HEK293 (cell line): ENCODE measurements at regions not wholly inside any gene's neighbourhood (a gene's known extent, or its start where the extent isn't known, plus 50 kb on each side); places are given as distances from the start of the nearest gene placed in this dataset.

Source experiments
- CTCF ChIA-PET: fragments of 350-600 bp; formaldehyde crosslinking; extraction: SDS; loops from one replicate; lab custom pipeline; 2021; ENCODE audit warnings: antibody characterized with exemption; lab: Yijun Ruan, JAX
- POLR2A ChIA-PET: fragments of 300-600 bp; formaldehyde crosslinking; extraction: SDS; loops from one replicate; lab custom pipeline; 2020; ENCODE audit warnings: antibody characterized with exemption, inconsistent platforms; lab: Yijun Ruan, JAX
- H3K27ac ChIP-seq: fragments of 200-500 bp; sonication (Bioruptor generic); 2 replicates; pipeline ENCODE4 v1.5.1; 2014; ENCODE audit warnings: low read depth, low read length, control low read depth, inconsistent platforms; ENCODE audit errors: extremely low read depth
- H3K36me3 ChIP-seq, 2 experiments: fragments of 200-500 bp in 1 of 2; sonication (Bioruptor generic) in 1 of 2; 1 replicate in 1 of 2; 2 replicates in 1 of 2; pipeline ENCODE4 v1.5.1; 2014 to 2017; ENCODE audit warnings: inconsistent platforms in 2 of 2, low read length in 2 of 2; ENCODE audit not compliant: control insufficient read depth in 2 of 2, insufficient read depth in 1 of 2
- H3K4me1 ChIP-seq: fragments of 200-500 bp; sonication (Bioruptor generic); 2 replicates; pipeline ENCODE4 v1.5.1; 2014; ENCODE audit warnings: mild to moderate bottlenecking, low read length, inconsistent platforms; ENCODE audit not compliant: control insufficient read depth, insufficient read depth
- H3K4me3 ChIP-seq: 2 replicates; pipeline ENCODE4 v1.5.1; 2011; ENCODE audit warnings: low read depth, mild to moderate bottlenecking, control low read depth, low read length, moderate library complexity
- H3K9me3 ChIP-seq: fragments of 200-500 bp; sonication (Bioruptor generic); 2 replicates; pipeline ENCODE4 v1.5.1; 2014; ENCODE audit warnings: low read depth, low read length, inconsistent platforms; ENCODE audit not compliant: control insufficient read depth, insufficient read depth
- GFI1B ChIP-seq: fragments of 450-650 bp; formaldehyde crosslinking; IDR thresholded peaks from 2 replicates; pipeline ENCODE4 v1.5.1; 2016; ENCODE audit warnings: missing biosample characterization, missing genetic modification characterization
- MYNN ChIP-seq: fragments of 450-650 bp; formaldehyde crosslinking; IDR thresholded peaks from 2 replicates; pipeline ENCODE4 v1.5.1; 2016; ENCODE audit warnings: missing biosample characterization, missing genetic modification characterization, borderline replicate concordance
- MZF1 ChIP-seq: fragments of 450-650 bp; formaldehyde crosslinking; IDR thresholded peaks from 2 replicates; pipeline ENCODE4 v1.5.1; 2017; ENCODE audit warnings: missing biosample characterization, missing genetic modification characterization, borderline replicate concordance
- SCRT1 ChIP-seq: fragments of 450-650 bp; formaldehyde crosslinking; IDR thresholded peaks from 2 replicates; pipeline ENCODE4 v1.5.1; 2016; ENCODE audit warnings: missing biosample characterization, missing genetic modification characterization, borderline replicate concordance
- SP2 ChIP-seq: fragments of 450-650 bp; formaldehyde crosslinking; IDR thresholded peaks from 2 replicates; pipeline ENCODE4 v1.5.1; 2016; ENCODE audit warnings: missing biosample characterization, missing genetic modification characterization
- TRIM28 ChIP-seq: IDR thresholded peaks from 2 replicates; pipeline ENCODE4 v1.6.1; 2011; ENCODE audit warnings: low read length, control low read depth, borderline replicate concordance
- WT1 ChIP-seq: fragments of 450-650 bp; formaldehyde crosslinking; IDR thresholded peaks from 2 replicates; pipeline ENCODE4 v1.5.1; 2016; ENCODE audit warnings: missing biosample characterization, missing genetic modification characterization
- YY2 ChIP-seq: fragments of 450-650 bp; formaldehyde crosslinking; IDR thresholded peaks from 2 replicates; pipeline ENCODE4 v1.5.1; 2016; ENCODE audit warnings: missing biosample characterization, missing genetic modification characterization
- ZBTB17 ChIP-seq: fragments of 450-650 bp; formaldehyde crosslinking; IDR thresholded peaks from 2 replicates; pipeline ENCODE4 v1.5.1; 2016; ENCODE audit warnings: missing biosample characterization, missing genetic modification characterization
- ZNF2 ChIP-seq: fragments of 450-650 bp; formaldehyde crosslinking; IDR thresholded peaks from 2 replicates; pipeline ENCODE4 v1.5.1; 2016; ENCODE audit warnings: missing biosample characterization, missing genetic modification characterization
- ZNF221 ChIP-seq: fragments of 450-650 bp; formaldehyde crosslinking; IDR thresholded peaks from 2 replicates; pipeline ENCODE4 v1.5.1; 2017; ENCODE audit warnings: missing biosample characterization, missing genetic modification characterization, borderline replicate concordance
- ZNF23 ChIP-seq: fragments of 450-650 bp; formaldehyde crosslinking; IDR thresholded peaks from 2 replicates; pipeline ENCODE4 v1.5.1; 2016; ENCODE audit warnings: missing biosample characterization, missing genetic modification characterization, borderline replicate concordance
- ZNF248 ChIP-seq: fragments of 450-650 bp; formaldehyde crosslinking; IDR thresholded peaks from 2 replicates; pipeline ENCODE4 v1.5.1; 2017; ENCODE audit warnings: missing biosample characterization, missing genetic modification characterization
- ZNF274 ChIP-seq, 2 experiments: fragments of 200-500 bp in 1 of 2; fragments of 450-650 bp in 1 of 2; sonication (Bioruptor generic) in 1 of 2; formaldehyde crosslinking in 1 of 2; IDR thresholded peaks; 2 replicates each; pipeline versions ENCODE4 v1.5.1 to v1.6.1; 2014 to 2016; ENCODE audit warnings: borderline replicate concordance in 1 of 2, inconsistent platforms in 1 of 2, low read length in 1 of 2, missing biosample characterization in 1 of 2, missing genetic modification characterization in 1 of 2
- ZNF335 ChIP-seq: fragments of 450-650 bp; formaldehyde crosslinking; conservative IDR thresholded peaks from 2 replicates; pipeline ENCODE4 v1.5.1; 2016; ENCODE audit warnings: missing biosample characterization, missing genetic modification characterization
- ZNF404 ChIP-seq: fragments of 450-650 bp; formaldehyde crosslinking; IDR thresholded peaks from 2 replicates; pipeline ENCODE4 v1.5.1; 2017; ENCODE audit warnings: missing biosample characterization, missing genetic modification characterization
- ZNF548 ChIP-seq: fragments of 450-650 bp; formaldehyde crosslinking; IDR thresholded peaks from 2 replicates; pipeline ENCODE4 v1.5.1; 2016; ENCODE audit warnings: missing biosample characterization, missing genetic modification characterization
- ZNF555 ChIP-seq: fragments of 450-650 bp; formaldehyde crosslinking; conservative IDR thresholded peaks from 2 replicates; pipeline ENCODE4 v1.5.1; 2017; ENCODE audit warnings: missing biosample characterization, mild to moderate bottlenecking, missing genetic modification characterization, inconsistent platforms
- ZNF560 ChIP-seq: fragments of 450-650 bp; formaldehyde crosslinking; IDR thresholded peaks from 2 replicates; pipeline ENCODE4 v1.5.1; 2017; ENCODE audit warnings: missing biosample characterization, missing genetic modification characterization, borderline replicate concordance
- ZNF623 ChIP-seq: fragments of 450-650 bp; formaldehyde crosslinking; IDR thresholded peaks from 2 replicates; pipeline ENCODE4 v1.5.1; 2016; ENCODE audit warnings: missing biosample characterization, missing genetic modification characterization
- ZNF654 ChIP-seq: fragments of 450-650 bp; formaldehyde crosslinking; IDR thresholded peaks from 2 replicates; pipeline ENCODE4 v1.5.1; 2016; ENCODE audit warnings: low read depth, missing biosample characterization, missing genetic modification characterization
- ZNF660 ChIP-seq: fragments of 450-650 bp; IDR thresholded peaks from 2 replicates; pipeline ENCODE4 v1.5.1; 2018; ENCODE audit warnings: missing biosample characterization, mild to moderate bottlenecking, missing genetic modification characterization
- ZNF791 ChIP-seq: fragments of 450-650 bp; formaldehyde crosslinking; IDR thresholded peaks from 2 replicates; pipeline ENCODE4 v1.5.1; 2016; ENCODE audit warnings: missing biosample characterization, missing genetic modification characterization
- ZNF837 ChIP-seq: fragments of 450-650 bp; formaldehyde crosslinking; IDR thresholded peaks from 2 replicates; pipeline ENCODE4 v1.5.1; 2016; ENCODE audit warnings: missing biosample characterization, missing genetic modification characterization
- TF ChIP-seq, protein P1 (sequence below): fragments of 450-650 bp; formaldehyde crosslinking; IDR thresholded peaks from 2 replicates; pipeline ENCODE4 v1.5.1; 2017; ENCODE audit warnings: missing biosample characterization, missing genetic modification characterization
- TF ChIP-seq, protein P2 (sequence below): fragments of 450-650 bp; formaldehyde crosslinking; IDR thresholded peaks from 2 replicates; pipeline ENCODE4 v1.5.1; 2016; ENCODE audit warnings: missing biosample characterization, missing genetic modification characterization
- TF ChIP-seq, protein P3 (sequence below): fragments of 450-650 bp; IDR thresholded peaks from 2 replicates; pipeline ENCODE4 v1.5.1; 2018; ENCODE audit warnings: missing biosample characterization, mild to moderate bottlenecking, missing genetic modification characterization
- TF ChIP-seq, protein P4 (sequence below): fragments of 450-650 bp; formaldehyde crosslinking; IDR thresholded peaks from 2 replicates; pipeline ENCODE4 v1.5.0; 2017; ENCODE audit warnings: missing biosample characterization, missing genetic modification characterization, borderline replicate concordance

DNA sequence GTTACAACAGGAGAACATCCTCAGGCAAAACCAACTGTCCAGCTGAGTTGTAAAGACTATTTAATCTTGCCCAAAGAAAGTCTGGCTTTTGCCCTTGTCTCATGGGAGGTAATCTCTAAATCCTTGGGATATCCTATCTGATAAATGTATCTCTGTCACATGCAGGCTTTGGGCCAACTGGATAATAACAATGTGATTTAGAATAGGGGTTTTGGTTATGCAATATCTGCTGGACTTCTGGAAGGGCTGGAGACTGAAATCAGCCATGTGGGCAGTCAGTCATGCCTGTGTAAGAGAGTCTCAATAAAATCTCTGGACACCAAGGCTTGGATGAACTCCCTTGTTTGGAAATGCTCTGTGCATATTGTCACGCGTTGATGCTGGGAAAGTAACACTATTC lies 56.3 kb upstream of the PRL start:
- Histone ChIP-seq H3K27ac (no peak overlapping the region), H3K4me1 (peaks cover 12% of the 10 kb centered on the region), H3K36me3 (no peaks in the 10 kb centered on the region), H3K9me3 (no peaks in the 10 kb centered on the region), H3K4me3 (no peak overlapping the region)
- no peak for TF ChIP-seq ZNF23 (tag by site-specific recombination)
- TF ChIP-seq ZNF555, result no peak
- TF ChIP-seq GFI1B (tag by site-specific recombination), result no peak
- no peak for TF ChIP-seq ZNF560
- TF ChIP-seq, protein P1, sequence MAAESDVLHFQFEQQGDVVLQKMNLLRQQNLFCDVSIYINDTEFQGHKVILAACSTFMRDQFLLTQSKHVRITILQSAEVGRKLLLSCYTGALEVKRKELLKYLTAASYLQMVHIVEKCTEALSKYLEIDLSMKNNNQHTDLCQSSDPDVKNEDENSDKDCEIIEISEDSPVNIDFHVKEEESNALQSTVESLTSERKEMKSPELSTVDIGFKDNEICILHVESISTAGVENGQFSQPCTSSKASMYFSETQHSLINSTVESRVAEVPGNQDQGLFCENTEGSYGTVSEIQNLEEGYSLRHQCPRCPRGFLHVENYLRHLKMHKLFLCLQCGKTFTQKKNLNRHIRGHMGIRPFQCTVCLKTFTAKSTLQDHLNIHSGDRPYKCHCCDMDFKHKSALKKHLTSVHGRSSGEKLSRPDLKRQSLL, result no peak
- no peak for TF ChIP-seq ZNF623 (tag by site-specific recombination)
- TF ChIP-seq WT1 (tag by site-specific recombination), result no peak
- TF ChIP-seq, protein P2, sequence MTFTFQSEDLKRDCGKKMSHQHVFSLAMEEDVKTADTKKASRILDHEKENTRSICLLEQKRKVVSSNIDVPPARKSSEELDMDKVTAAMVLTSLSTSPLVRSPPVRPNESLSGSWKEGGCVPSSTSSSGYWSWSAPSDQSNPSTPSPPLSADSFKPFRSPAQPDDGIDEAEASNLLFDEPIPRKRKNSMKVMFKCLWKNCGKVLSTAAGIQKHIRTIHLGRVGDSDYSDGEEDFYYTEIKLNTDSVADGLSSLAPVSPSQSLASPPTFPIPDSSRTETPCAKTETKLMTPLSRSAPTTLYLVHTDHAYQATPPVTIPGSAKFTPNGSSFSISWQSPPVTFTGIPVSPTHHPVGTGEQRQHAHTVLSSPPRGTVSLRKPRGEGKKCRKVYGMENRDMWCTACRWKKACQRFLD (tag by site-specific recombination), result no peak
- TF ChIP-seq, protein P3, sequence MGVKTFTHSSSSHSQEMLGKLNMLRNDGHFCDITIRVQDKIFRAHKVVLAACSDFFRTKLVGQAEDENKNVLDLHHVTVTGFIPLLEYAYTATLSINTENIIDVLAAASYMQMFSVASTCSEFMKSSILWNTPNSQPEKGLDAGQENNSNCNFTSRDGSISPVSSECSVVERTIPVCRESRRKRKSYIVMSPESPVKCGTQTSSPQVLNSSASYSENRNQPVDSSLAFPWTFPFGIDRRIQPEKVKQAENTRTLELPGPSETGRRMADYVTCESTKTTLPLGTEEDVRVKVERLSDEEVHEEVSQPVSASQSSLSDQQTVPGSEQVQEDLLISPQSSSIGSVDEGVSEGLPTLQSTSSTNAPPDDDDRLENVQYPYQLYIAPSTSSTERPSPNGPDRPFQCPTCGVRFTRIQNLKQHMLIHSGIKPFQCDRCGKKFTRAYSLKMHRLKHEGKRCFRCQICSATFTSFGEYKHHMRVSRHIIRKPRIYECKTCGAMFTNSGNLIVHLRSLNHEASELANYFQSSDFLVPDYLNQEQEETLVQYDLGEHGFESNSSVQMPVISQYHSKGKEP (tag by site-specific recombination), result no peak
- TF ChIP-seq TRIM28, result no peak
- no peak for TF ChIP-seq YY2 (tag by site-specific recombination)
- no peak for TF ChIP-seq ZNF791
- TF ChIP-seq ZNF404 (tag by site-specific recombination), result no peak
- TF ChIP-seq ZNF2 (tag by site-specific recombination), result no peak
- CTCF ChIA-PET, result interaction anchor here (1.1 kb wide), 1 partner anchor 10 kb away, joined by 3 read pairs; no protein-coding TSS in a partner anchor
- POLR2A ChIA-PET, result no interaction called here

DNA sequence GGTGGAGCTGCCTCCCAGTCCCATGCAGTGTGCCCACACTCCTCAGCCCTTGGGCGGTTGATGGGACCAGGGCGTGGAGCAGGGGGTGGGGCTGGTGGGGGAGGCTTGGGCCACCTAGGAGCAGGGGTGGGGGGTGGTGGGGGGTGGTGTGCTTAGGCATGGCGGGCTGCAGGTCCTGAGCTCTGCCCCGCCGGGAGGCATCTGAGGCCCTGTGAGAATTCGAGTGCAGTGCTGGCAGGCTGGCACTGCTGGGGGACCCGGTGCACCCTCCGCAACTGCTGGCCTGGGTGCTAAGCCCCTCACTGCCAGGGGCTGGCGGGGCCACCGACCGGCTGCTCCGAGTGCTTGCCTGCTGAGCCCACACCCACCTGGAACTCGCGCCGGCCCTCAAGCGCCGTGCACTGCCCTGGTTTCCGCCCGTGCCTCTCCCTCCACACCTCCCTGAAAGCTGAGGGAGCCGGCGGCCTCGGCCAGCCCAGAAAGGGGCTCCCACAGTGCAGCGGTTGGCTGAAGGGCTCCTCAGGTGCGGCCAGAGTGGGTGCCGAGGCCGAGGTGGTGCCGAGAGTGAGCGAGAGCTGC lies 59.6 kb upstream of the PRL start:
- no peak overlapping the region for H3K4me3 ChIP-seq
- no peaks in the 10 kb centered on the region for H3K36me3 ChIP-seq
- no peak overlapping the region for H3K27ac ChIP-seq
- H3K9me3 ChIP-seq, result no peaks in the 10 kb centered on the region
- CTCF ChIA-PET, result no interaction called here
- POLR2A ChIA-PET, result no interaction called here
- no peak for TF ChIP-seq ZNF221
- no peak for TF ChIP-seq ZNF654
- TF ChIP-seq, protein P4, sequence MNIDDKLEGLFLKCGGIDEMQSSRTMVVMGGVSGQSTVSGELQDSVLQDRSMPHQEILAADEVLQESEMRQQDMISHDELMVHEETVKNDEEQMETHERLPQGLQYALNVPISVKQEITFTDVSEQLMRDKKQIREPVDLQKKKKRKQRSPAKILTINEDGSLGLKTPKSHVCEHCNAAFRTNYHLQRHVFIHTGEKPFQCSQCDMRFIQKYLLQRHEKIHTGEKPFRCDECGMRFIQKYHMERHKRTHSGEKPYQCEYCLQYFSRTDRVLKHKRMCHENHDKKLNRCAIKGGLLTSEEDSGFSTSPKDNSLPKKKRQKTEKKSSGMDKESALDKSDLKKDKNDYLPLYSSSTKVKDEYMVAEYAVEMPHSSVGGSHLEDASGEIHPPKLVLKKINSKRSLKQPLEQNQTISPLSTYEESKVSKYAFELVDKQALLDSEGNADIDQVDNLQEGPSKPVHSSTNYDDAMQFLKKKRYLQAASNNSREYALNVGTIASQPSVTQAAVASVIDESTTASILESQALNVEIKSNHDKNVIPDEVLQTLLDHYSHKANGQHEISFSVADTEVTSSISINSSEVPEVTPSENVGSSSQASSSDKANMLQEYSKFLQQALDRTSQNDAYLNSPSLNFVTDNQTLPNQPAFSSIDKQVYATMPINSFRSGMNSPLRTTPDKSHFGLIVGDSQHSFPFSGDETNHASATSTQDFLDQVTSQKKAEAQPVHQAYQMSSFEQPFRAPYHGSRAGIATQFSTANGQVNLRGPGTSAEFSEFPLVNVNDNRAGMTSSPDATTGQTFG (tag by site-specific recombination), result no peak
- no peak for TF ChIP-seq ZNF837
- TF ChIP-seq ZNF548 (tag by site-specific recombination), result no peak
- no peak for TF ChIP-seq SCRT1
- no peak for TF ChIP-seq ZNF404 (tag by site-specific recombination)
- TF ChIP-seq SP2 (tag by site-specific recombination), result no peak
- TF ChIP-seq ZNF660 (tag by site-specific recombination), result no peak
- no peak for TF ChIP-seq ZNF274 (IDR thresholded peaks at IDR 0.05; ENCODE audit: low read length)
- no peak for TF ChIP-seq ZNF274 (tag by site-specific recombination; IDR thresholded peaks at IDR 0.05; ENCODE audit: borderline replicate concordance)
- TF ChIP-seq ZNF248 (tag by site-specific recombination), result no peak
- no peak for TF ChIP-seq ZBTB17 (tag by site-specific recombination)
- no peak for TF ChIP-seq MYNN (tag by site-specific recombination)
- TF ChIP-seq MZF1 (tag by site-specific recombination), result no peak
- no peak for TF ChIP-seq ZNF335 (tag by site-specific recombination)
- H3K4me1 ChIP-seq, result no peaks in the 10 kb centered on the region
